HepG2 (cell line): ENCODE measurements at regions not wholly inside any gene's neighbourhood (a gene's known extent, or its start where the extent isn't known, plus 50 kb on each side); places are given as distances from the start of the nearest gene placed in this dataset.

ENCODE experiments used
- ATAC-seq: fragments of 200-7000 bp; cut with Tn5 transposase; 3 replicates; pipeline ENCODE4 v1.9.1; 2020; ENCODE audit warnings: mild to moderate bottlenecking, moderate library complexity
- BruUV-seq: library from RNA; stranded (reverse); fragments of 400-500 nt; replicated peaks from 2 replicates; lab custom pipeline; 2021; lab: Mats Ljungman, UMichigan
- CTCF ChIA-PET: fragments of 300-600 bp; formaldehyde crosslinking; extraction: SDS; loops from one replicate; lab custom pipeline; 2021; ENCODE audit warnings: low total read pairs, inconsistent platforms, low intra/inter-chr PET ratio; lab: Yijun Ruan, JAX
- POLR2A ChIA-PET: fragments of 350-600 bp; sonication (Branson Sonifier 250); formaldehyde crosslinking; loops from one replicate; lab custom pipeline; 2020; ENCODE audit warnings: antibody characterized with exemption, inconsistent platforms; lab: Yijun Ruan, JAX
- DNase-seq: peaks from one replicate; pipeline ENCODE4 v3.0.0-alpha.2; 2015; ENCODE audit warnings: low spot score
- FAIRE-seq: peaks from 3 replicates; lab custom pipeline; 2011; peaks lifted over from hg19 to GRCh38; lab: Jason Lieb, UNC
- H2AFZ ChIP-seq: one replicate; pipeline ENCODE4 v1.6.1; 2011; ENCODE audit warnings: low read length, inconsistent platforms
- H3K27ac ChIP-seq: fragments of 300-600 bp; 3 replicates; pipeline ENCODE4 v1.8.0; 2011; ENCODE audit warnings: mixed run types, mild to moderate bottlenecking, mixed read lengths, low read length, inconsistent platforms; ENCODE audit not compliant: insufficient read depth; ENCODE audit errors: extremely low read length
- H3K27me3 ChIP-seq, 2 experiments: fragments of 200-600 bp in 1 of 2; 2 replicates in 1 of 2; 3 replicates in 1 of 2; pipeline versions ENCODE4 v1.6.0 to v1.8.0; 2011; ENCODE audit warnings: low read length in 2 of 2, mild to moderate bottlenecking in 2 of 2, moderate library complexity in 2 of 2, inconsistent platforms in 1 of 2; ENCODE audit not compliant: insufficient read depth in 2 of 2, control insufficient read depth in 1 of 2
- H3K36me3 ChIP-seq, 2 experiments: fragments of 200-600 bp in 1 of 2; replicated peaks in 1 of 2; 2 replicates in 1 of 2; 3 replicates in 1 of 2; pipeline versions ENCODE4 v1.5.1 to v1.8.0; 2011; ENCODE audit warnings: low read length in 2 of 2, inconsistent platforms in 1 of 2; ENCODE audit not compliant: insufficient read depth in 2 of 2, control insufficient read depth in 1 of 2
- H3K4me1 ChIP-seq: 2 replicates; pipeline ENCODE4 v1.5.1; 2012; ENCODE audit warnings: low read length, inconsistent platforms; ENCODE audit not compliant: insufficient read depth
- H3K4me2 ChIP-seq: 2 replicates; pipeline ENCODE4 v1.6.0; 2011; ENCODE audit warnings: low read depth, low read length, inconsistent platforms
- H3K4me3 ChIP-seq, 3 experiments: fragments of 200-600 bp in 1 of 3; sonication (generic), shearing (Covaris generic) in 1 of 3; replicated peaks in 1 of 3; 2 replicates each; pipeline ENCODE4 v1.5.1; 2011 to 2016; ENCODE audit warnings: low read length in 3 of 3, inconsistent platforms in 2 of 3, low read depth in 2 of 3, mild to moderate bottlenecking in 2 of 3, control low read depth in 1 of 3, mixed read lengths in 1 of 3; ENCODE audit not compliant: insufficient read depth in 1 of 3
- H3K79me2 ChIP-seq: one replicate; pipeline ENCODE4 v1.6.1; 2011; ENCODE audit warnings: low read length, inconsistent platforms; ENCODE audit not compliant: insufficient read depth
- H3K9ac ChIP-seq: 2 replicates; pipeline ENCODE4 v1.6.0; 2011; ENCODE audit warnings: mild to moderate bottlenecking, low read depth, low read length, inconsistent platforms; ENCODE audit not compliant: insufficient read depth
- H3K9me3 ChIP-seq: 2 replicates; pipeline ENCODE4 v1.5.1; 2012; ENCODE audit warnings: mild to moderate bottlenecking, low read length
- H4K20me1 ChIP-seq: 2 replicates; pipeline ENCODE4 v1.6.0; 2011; ENCODE audit warnings: inconsistent platforms, mild to moderate bottlenecking, low read length, moderate library complexity; ENCODE audit not compliant: insufficient read depth
- ARNT ChIP-seq: fragments of 450-650 bp; IDR thresholded peaks from 2 replicates; pipeline ENCODE4 v1.6.1; 2017
- EZH2 ChIP-seq: conservative IDR thresholded peaks from 2 replicates; pipeline ENCODE4 v1.6.1; 2012; ENCODE audit warnings: mild to moderate bottlenecking, low read depth, low read length, moderate library complexity
- NR1H2 ChIP-seq: sonication (generic); formaldehyde crosslinking; IDR thresholded peaks from 2 replicates; pipeline ENCODE4 v1.8.1; 2022; ENCODE audit warnings: low read depth, missing genetic modification reagents, borderline replicate concordance
- NR2F2 ChIP-seq: IDR thresholded peaks from 2 replicates; pipeline ENCODE4 v1.6.1; 2012; ENCODE audit warnings: low read depth, inconsistent platforms, borderline replicate concordance
- UBTF ChIP-seq: sonication (generic); formaldehyde crosslinking; IDR thresholded peaks from 2 replicates; pipeline ENCODE4 v1.4.0; 2020; ENCODE audit warnings: mild to moderate bottlenecking, missing genetic modification reagents
- ZNF407 ChIP-seq: sonication (generic); formaldehyde crosslinking; IDR thresholded peaks from one replicate; pipeline ENCODE4 v1.5.1; 2020; ENCODE audit warnings: mild to moderate bottlenecking, missing genetic modification reagents; ENCODE audit errors: not compliant biosample characterization
- WGBS: methylation state at CpG from one replicate; pipeline ENCODE4 v1.1.6; 2017; ENCODE audit warnings: low lambda C conversion rate; 5-methylcytosine and 5-hydroxymethylcytosine counted together
- in situ Hi-C: cut with HindIII; loops from 2 replicates; pipeline ENCODE4 v1.10.0; 2017; ENCODE audit warnings: low pct_unique_long_range_greater_than_20kb; ENCODE audit not compliant: extremely low pct_ligation_motif_present
- intact Hi-C: fragments of 100-400 bp; cut with micrococcal nuclease; formaldehyde crosslinking; loops from one replicate; pipeline ENCODE4 v1.10.0; 2022; ENCODE audit not compliant: unreplicated experiment

GRCh38 chr12:43113135-43113534, 438.9 kb downstream of the ADAMTS20 start (continued):
- no peak for TF ChIP-seq UBTF (CRISPR knock-in tag)

GRCh38 chr12:43112101-43112920, 439.7 kb downstream of the ADAMTS20 start:
- WGBS = 1% methylated on average over 8 of the region's 8 CpGs
- Histone ChIP-seq H3K4me2 (no peak overlapping the region), H3K36me3 (no peaks in the 10 kb centered on the region), H4K20me1 (no peaks in the 10 kb centered on the region), H3K9me3 (peaks cover 5% of the 10 kb centered on the region; the same call in 1 of the 2 replicates), H3K27ac (no peak overlapping the region), H2AFZ (no peak overlapping the region), H3K4me1 (no peaks in the 10 kb centered on the region), H3K27me3 (no peaks in the 10 kb centered on the region), H3K9ac (no peak overlapping the region), H3K4me3 (no peak overlapping the region), H3K79me2 (no peaks in the 10 kb centered on the region)
- in situ Hi-C loops (no loop called here), intact Hi-C loops (no loop called here)
- CTCF ChIA-PET = no interaction called here
- ATAC-seq = no peak
- FAIRE-seq = no peak
- DNase-seq = no peak
- POLR2A ChIA-PET = no interaction called here
- no TSS peak for BruUV-seq
- TF ChIP-seq EZH2 = no peak
- no peak for TF ChIP-seq NR2F2
- no peak for TF ChIP-seq ARNT
- TF ChIP-seq ZNF407 (CRISPR knock-in tag) = no peak
- no peak for TF ChIP-seq NR1H2 (CRISPR knock-in tag)
